Dedifferentiated amniotic fluid mesenchymal stem cell (primary cell): ENCODE measurements at regions not wholly inside any gene's neighbourhood (a gene's known extent, or its start where the extent isn't known, plus 50 kb on each side); places are given as distances from the start of the nearest gene placed in this dataset.

Experiments used
- DNase-seq: peaks from one replicate; pipeline ENCODE4 v3.0.0-alpha.2; 2016; ENCODE audit errors: extremely low spot score

- no peak for DNase-seq
Observed at GRCh38 chr10:123952099-123952498, 60.5 kb upstream of the CPXM2 start.

GRCh38 chr10:123948030-123948823 lies 56.6 kb upstream of the CPXM2 start:
- no peak for DNase-seq

GRCh38 chr10:123945325-123945920 lies 53.8 kb upstream of the CPXM2 start:
- peak; percentile 58 for DNase-seq

- DNase-seq, result no peak
Observed at GRCh38 chr10:123944661-123945060, 53.1 kb upstream of the CPXM2 start.

GRCh38 chr10:123943307-123943706 lies 51.7 kb upstream of the CPXM2 start:
- DNase-seq, result no peak

GRCh38 chr10:123942114-123942861 lies 50.7 kb upstream of the CPXM2 start:
- DNase-seq, result no peak
